Esophagus squamous epithelium (tissue), 5 donors: ENCODE measurements at regions not wholly inside any gene's neighbourhood (a gene's known extent, or its start where the extent isn't known, plus 50 kb on each side); places are given as distances from the start of the nearest gene placed in this dataset.

ENCODE experiments used
- DNase-seq: peaks from one replicate; lab custom pipeline; 2025; lab: John Stamatoyannopoulos, UW
- H3K27ac ChIP-seq, 4 donors: fragments of 200-600 bp; sonication (generic); one replicate each; pipeline ENCODE4 v1.5.1; 2016 to 2019; ENCODE audit warnings: mild to moderate bottlenecking in 1 of 4
- H3K27me3 ChIP-seq, 4 donors: fragments of 200-600 bp; sonication (generic); 1 replicate in 3 of 4; 2 replicates in 1 of 4; pipeline versions ENCODE4 v1.5.1 to v1.6.0; 2017 to 2021; ENCODE audit warnings: antibody characterized with exemption in 1 of 4
- H3K36me3 ChIP-seq, 3 donors: fragments of 200-600 bp; sonication (generic); one replicate each; pipeline ENCODE4 v1.5.1; 2016 to 2019
- H3K4me1 ChIP-seq, 3 donors: fragments of 200-600 bp; sonication (generic); one replicate each; pipeline ENCODE4 v1.5.1; 2017 to 2019
- H3K4me3 ChIP-seq, 4 donors: fragments of 200-600 bp; sonication (generic); 1 replicate in 3 of 4; 2 replicates in 1 of 4; pipeline ENCODE4 v1.5.1; 2016 to 2019; ENCODE audit warnings: mild to moderate bottlenecking in 2 of 4, moderate library complexity in 1 of 4
- H3K9me3 ChIP-seq, 3 donors: fragments of 200-600 bp; sonication (generic); one replicate each; pipeline ENCODE4 v1.5.1; 2016 to 2019
- CTCF ChIP-seq, 6 experiments: fragments of 450-650 bp in 4 of 6; fragments of 200-600 bp in 2 of 6; sonication (generic) in 2 of 6; IDR thresholded peaks; one replicate each; pipeline ENCODE4 v1.5.1; 2016 to 2019; ENCODE audit warnings: antibody characterized with exemption in 6 of 6, mild to moderate bottlenecking in 4 of 6, moderate library complexity in 4 of 6
- POLR2A ChIP-seq, 4 donors: fragments of 450-650 bp; IDR thresholded peaks; one replicate each; pipeline ENCODE4 v1.6.1; 2017; ENCODE audit warnings: antibody characterized with exemption in 4 of 4, mild to moderate bottlenecking in 4 of 4, moderate library complexity in 3 of 4
- WGBS, 2 donors: methylation state at CpG; one replicate each; pipeline ENCODE4 v1.1.5; 2018; 5-methylcytosine and 5-hydroxymethylcytosine counted together
- intact Hi-C: fragments of 100-400 bp; cut with DNase I; formaldehyde crosslinking; loops from one replicate; pipeline ENCODE4 v1.15.0; 2022
- donor health status: DM: yes; HTN: yes; CAD: no.

- H3K27ac ChIP-seq, result peak overlapping the region in 2 of 4 donors; percentile 38 to 45
- H3K9me3 ChIP-seq, result no peaks in the 10 kb centered on the region
- no peak overlapping the region for H3K4me3 ChIP-seq
- intact Hi-C loops, result no loop called here
- no peaks in the 10 kb centered on the region for H3K36me3 ChIP-seq
- H3K4me1 ChIP-seq, result peaks cover 6 to 48% (median 12%) of the 10 kb centered on the region in 3 donors
- no peaks in the 10 kb centered on the region for H3K27me3 ChIP-seq
- no peak for DNase-seq
- TF ChIP-seq POLR2A (IDR thresholded peaks at IDR 0.05) (no peak), CTCF (IDR thresholded peaks at IDR 0.05) (no peak)
Measured at GRCh38 chr14:96661244-96661969, 135.8 kb upstream of the VRK1 start.

- Histone ChIP-seq H3K4me1 (peaks cover 6 to 48% (median 12%) of the 10 kb centered on the region in 3 donors), H3K27ac (peak overlapping the region in 3 of 4 donors; percentile 18 to 45 (median 38)), H3K4me3 (peak overlapping the region in 1 of 4 donors; percentile 35), H3K9me3 (no peaks in the 10 kb centered on the region), H3K27me3 (no peaks in the 10 kb centered on the region), H3K36me3 (no peaks in the 10 kb centered on the region)
- TF ChIP-seq CTCF (IDR thresholded peaks at IDR 0.05) (no peak), POLR2A (IDR thresholded peaks at IDR 0.05) (no peak)
- intact Hi-C loops, result no loop called here
- no peak for DNase-seq
- 52 to 58% methylated on average over 11 to 15 of the region's 15 CpGs for WGBS, 2 donors
Measured at GRCh38 chr14:96662116-96662970, 134.8 kb upstream of the VRK1 start.

- peaks cover 6 to 48% (median 12%) of the 10 kb centered on the region in 3 donors for H3K4me1 ChIP-seq
- no peak for DNase-seq
- H3K4me3 ChIP-seq, result no peak overlapping the region
- no peaks in the 10 kb centered on the region for H3K27me3 ChIP-seq
- TF ChIP-seq POLR2A (IDR thresholded peaks at IDR 0.05) (no peak), CTCF (IDR thresholded peaks at IDR 0.05) (no peak)
- H3K27ac ChIP-seq, result no peak overlapping the region
- intact Hi-C loops, result no loop called here
- no peaks in the 10 kb centered on the region for H3K36me3 ChIP-seq
- no peaks in the 10 kb centered on the region for H3K9me3 ChIP-seq
- 70 to 81% methylated on average over 8 to 13 of the region's 19 CpGs for WGBS, 2 donors
Measured at GRCh38 chr14:96663076-96663475, 134.1 kb upstream of the VRK1 start.

- Histone ChIP-seq H3K27me3 (no peaks in the 10 kb centered on the region), H3K9me3 (no peaks in the 10 kb centered on the region), H3K4me1 (peaks cover 6 to 43% (median 8%) of the 10 kb centered on the region in 3 donors), H3K4me3 (no peak overlapping the region), H3K36me3 (no peaks in the 10 kb centered on the region), H3K27ac (no peak overlapping the region)
- DNase-seq, result no peak
- TF ChIP-seq POLR2A (IDR thresholded peaks at IDR 0.05) (no peak), CTCF (IDR thresholded peaks at IDR 0.05) (no peak)
- WGBS, 2 donors, result 80 to 98% methylated on average over 7 to 8 of the region's 10 CpGs
- intact Hi-C loops, result no loop called here
Measured at GRCh38 chr14:96663491-96664067, 133.6 kb upstream of the VRK1 start.
